Astrocyte of the cerebellum (primary cell): ENCODE measurements at regions not wholly inside any gene's neighbourhood (a gene's known extent, or its start where the extent isn't known, plus 50 kb on each side); places are given as distances from the start of the nearest gene placed in this dataset.
"Not testable (repeated sequence)": the region's sequence is repeated elsewhere in the genome, so short reads cannot be mapped to it uniquely, and the experiment has no call there.

ENCODE experiments used
- DNase-seq: peaks from one replicate; pipeline ENCODE4 v3.0.0-alpha.2; 2011; ENCODE audit warnings: low read depth
- H3K4me3 ChIP-seq: 2 replicates; pipeline ENCODE4 v1.5.1; 2011; ENCODE audit warnings: mild to moderate bottlenecking, low read depth, low read length, moderate library complexity
- CTCF ChIP-seq: IDR thresholded peaks from 2 replicates; pipeline ENCODE4 v1.5.1; 2012; ENCODE audit warnings: low read length, low read depth, moderate library complexity, mild to moderate bottlenecking; ENCODE audit errors: missing control alignments
- in situ Hi-C: cut with HindIII; loops from 2 replicates; pipeline ENCODE4 v1.10.0; 2017; ENCODE audit warnings: low sequenced_read_pairs

GRCh38 chr17:18546514-18547398, 70.2 kb downstream of the LGALS9C start:
- H3K4me3 ChIP-seq, DNase-seq, in situ Hi-C loops: not testable (repeated sequence)

- in situ Hi-C loops, H3K4me3 ChIP-seq, DNase-seq: not testable (repeated sequence)
Observed at GRCh38 chr17:18557086-18557485, 80.5 kb downstream of the LGALS9C start.

GRCh38 chr17:18563381-18564098, 80.7 kb downstream of the TBC1D28 start:
- in situ Hi-C loops, H3K4me3 ChIP-seq, DNase-seq: not testable (repeated sequence)

- in situ Hi-C loops, DNase-seq, H3K4me3 ChIP-seq: not testable (repeated sequence)
- peak; percentile 47 for TF ChIP-seq CTCF
Observed at GRCh38 chr17:18564099-18564448, 80.1 kb downstream of the TBC1D28 start.

- in situ Hi-C loops, H3K4me3 ChIP-seq, DNase-seq: not testable (repeated sequence)
Observed at GRCh38 chr17:18568108-18568995, 75.8 kb downstream of the TBC1D28 start.

- DNase-seq, H3K4me3 ChIP-seq, in situ Hi-C loops: not testable (repeated sequence)
Observed at GRCh38 chr17:18569489-18569913, 74.7 kb downstream of the TBC1D28 start.

GRCh38 chr17:18572536-18572935, 71.7 kb downstream of the TBC1D28 start:
- DNase-seq, in situ Hi-C loops, H3K4me3 ChIP-seq: not testable (repeated sequence)

GRCh38 chr17:18574137-18574536, 70.1 kb downstream of the TBC1D28 start:
- DNase-seq, H3K4me3 ChIP-seq, in situ Hi-C loops: not testable (repeated sequence)
